NB4 (cell line): ENCODE measurements at regions not wholly inside any gene's neighbourhood (a gene's known extent, or its start where the extent isn't known, plus 50 kb on each side); places are given as distances from the start of the nearest gene placed in this dataset.

Experiments
- CTCF ChIP-seq: IDR thresholded peaks from one replicate; pipeline ENCODE4 v1.5.1; 2012; ENCODE audit warnings: low read depth, low read length
- MAX ChIP-seq: IDR thresholded peaks from 2 replicates; pipeline ENCODE4 v1.6.1; 2011; ENCODE audit warnings: low read depth, low read length
- MYC ChIP-seq: IDR thresholded peaks from 2 replicates; pipeline ENCODE4 v1.6.1; 2011; ENCODE audit warnings: low read depth, low read length
- POLR2A ChIP-seq: IDR thresholded peaks from 2 replicates; pipeline ENCODE4 v1.6.1; 2011; ENCODE audit warnings: mild to moderate bottlenecking; ENCODE audit not compliant: insufficient read length; ENCODE audit errors: extremely low read depth

- no peak for TF ChIP-seq CTCF
- TF ChIP-seq POLR2A = no peak
- TF ChIP-seq MAX = no peak
- no peak for TF ChIP-seq MYC
These were observed 128.3 kb downstream of the UTRN start for GRCh38 chr6:144413418-144413817.
